IMR-90 (cell line): ENCODE measurements at regions not wholly inside any gene's neighbourhood (a gene's known extent, or its start where the extent isn't known, plus 50 kb on each side); places are given as distances from the start of the nearest gene placed in this dataset.
A peak's percentile ranks its signal among the peaks of the same experiment; 100 is the strongest.

Experiments
- ATAC-seq: fragments of 200-7000 bp; cut with Tn5 transposase; 2 replicates; pipeline ENCODE4 v1.9.1; 2020; ENCODE audit warnings: low read depth, mild to moderate bottlenecking, moderate library complexity
- BruUV-seq: library from RNA; stranded (reverse); fragments of 400-500 nt; replicated peaks from 2 replicates; lab custom pipeline; 2021; lab: Mats Ljungman, UMichigan
- CTCF ChIA-PET: fragments of 300-600 bp; formaldehyde crosslinking; extraction: SDS; loops from one replicate; lab custom pipeline; 2021; ENCODE audit warnings: antibody characterized with exemption; lab: Yijun Ruan, JAX
- POLR2A ChIA-PET: fragments of 300-600 bp; sonication (Branson Sonifier 250); formaldehyde crosslinking; loops from one replicate; lab custom pipeline; 2022; ENCODE audit warnings: antibody characterized with exemption; ENCODE audit not compliant: unreplicated experiment; lab: Charles Lee
- DNase-seq: peaks from one replicate; pipeline ENCODE4 v3.0.0; 2013
- H2AFZ ChIP-seq: replicated peaks from 2 replicates; pipeline ENCODE3; 2013; ENCODE audit warnings: low read length, mild to moderate bottlenecking; ENCODE audit not compliant: poor library complexity
- H2AK5ac ChIP-seq: 2 replicates; pipeline ENCODE4 v1.6.1; 2013; ENCODE audit warnings: low read depth, low read length, inconsistent platforms
- H2AK9ac ChIP-seq: replicated peaks from 2 replicates; pipeline ENCODE3; 2013; ENCODE audit warnings: mild to moderate bottlenecking, low read depth, low read length, moderate library complexity; ENCODE audit not compliant: poor library complexity
- H2BK120ac ChIP-seq: 2 replicates; pipeline ENCODE4 v1.6.1; 2013; ENCODE audit warnings: low read depth, low read length, inconsistent platforms
- H2BK15ac ChIP-seq: 3 replicates; pipeline ENCODE4 v1.6.1; 2013; ENCODE audit warnings: low read depth, low read length, inconsistent platforms
- H2BK20ac ChIP-seq: 2 replicates; pipeline ENCODE4 v1.6.1; 2013; ENCODE audit warnings: low read depth, mild to moderate bottlenecking, inconsistent platforms, low read length, moderate library complexity
- H2BK5ac ChIP-seq: 2 replicates; pipeline ENCODE4 v1.6.1; 2013; ENCODE audit warnings: mild to moderate bottlenecking, low read depth, low read length, inconsistent platforms; ENCODE audit not compliant: poor library complexity, severe bottlenecking
- H3K14ac ChIP-seq: replicated peaks from 2 replicates; pipeline ENCODE4 v1.6.1; 2013; ENCODE audit warnings: low read depth, low read length, inconsistent platforms
- H3K18ac ChIP-seq: 2 replicates; pipeline ENCODE4 v1.6.1; 2013; ENCODE audit warnings: low read depth, low read length, control low read depth
- H3K23ac ChIP-seq: 2 replicates; pipeline ENCODE4 v1.6.1; 2013; ENCODE audit warnings: low read depth, low read length, inconsistent platforms
- H3K27ac ChIP-seq: 2 replicates; pipeline ENCODE4 v1.5.1; 2013; ENCODE audit warnings: mild to moderate bottlenecking, control low read depth, low read length; ENCODE audit not compliant: insufficient read depth
- H3K27me3 ChIP-seq: 2 replicates; pipeline ENCODE4 v1.6.1; 2013; ENCODE audit warnings: low read length; ENCODE audit not compliant: control insufficient read depth, insufficient read depth
- H3K36me3 ChIP-seq: 2 replicates; pipeline ENCODE4 v1.6.1; 2013; ENCODE audit warnings: low read length, mixed read lengths; ENCODE audit not compliant: control insufficient read depth, insufficient read depth
- H3K4ac ChIP-seq: 2 replicates; pipeline ENCODE4 v1.6.1; 2013; ENCODE audit warnings: low read depth, low read length, inconsistent platforms
- H3K4me1 ChIP-seq: 2 replicates; pipeline ENCODE4 v1.6.1; 2013; ENCODE audit warnings: low read length, mixed read lengths; ENCODE audit not compliant: control insufficient read depth, insufficient read depth
- H3K4me2 ChIP-seq: 2 replicates; pipeline ENCODE4 v1.6.1; 2013; ENCODE audit warnings: low read depth, mild to moderate bottlenecking, control low read depth, low read length, moderate library complexity
- H3K4me3 ChIP-seq: 2 replicates; pipeline ENCODE4 v1.5.1; 2013; ENCODE audit warnings: low read depth, mild to moderate bottlenecking, control low read depth, low read length, moderate library complexity; ENCODE audit not compliant: insufficient read depth
- H3K56ac ChIP-seq: 2 replicates; pipeline ENCODE4 v1.6.1; 2013; ENCODE audit warnings: low read length, inconsistent platforms; ENCODE audit not compliant: insufficient read depth; ENCODE audit errors: extremely low read depth
- H3K79me1 ChIP-seq, 2 experiments: 2 replicates each; pipeline ENCODE4 v1.6.1; 2013; ENCODE audit warnings: low read length in 2 of 2, inconsistent platforms in 1 of 2, low read depth in 1 of 2
- H3K9ac ChIP-seq: 2 replicates; pipeline ENCODE4 v1.6.1; 2013; ENCODE audit warnings: low read depth, low read length, control low read depth
- H3K9me1 ChIP-seq: 2 replicates; pipeline ENCODE4 v1.6.1; 2013; ENCODE audit warnings: low read length, inconsistent platforms; ENCODE audit not compliant: insufficient read depth
- H3K9me3 ChIP-seq: 2 replicates; pipeline ENCODE4 v1.6.1; 2013; ENCODE audit warnings: low read length; ENCODE audit not compliant: control insufficient read depth, insufficient read depth
- H4K20me1 ChIP-seq: 2 replicates; pipeline ENCODE4 v1.6.1; 2013; ENCODE audit warnings: low read length, inconsistent platforms; ENCODE audit not compliant: insufficient read depth
- H4K5ac ChIP-seq: 2 replicates; pipeline ENCODE4 v1.6.1; 2013; ENCODE audit warnings: mild to moderate bottlenecking, low read depth, low read length, control low read depth
- H4K8ac ChIP-seq, 2 experiments: 2 replicates each; pipeline ENCODE4 v1.6.1; 2013; ENCODE audit warnings: low read depth in 2 of 2, low read length in 2 of 2, control low read depth in 1 of 2, inconsistent platforms in 1 of 2
- H4K91ac ChIP-seq: 2 replicates; pipeline ENCODE4 v1.6.1; 2013; ENCODE audit warnings: low read depth, low read length, inconsistent platforms; ENCODE audit not compliant: insufficient read depth
- BHLHE40 ChIP-seq: fragments of 150-350 bp; IDR thresholded peaks from 2 replicates; pipeline ENCODE4 v1.6.1; 2016; ENCODE audit warnings: mild to moderate bottlenecking, low read depth, low read length
- CEBPB ChIP-seq: IDR thresholded peaks from 2 replicates; pipeline ENCODE4 v1.6.1; 2012; ENCODE audit warnings: low read depth, low read length, improper control_type of control experiment
- CHD1 ChIP-seq: IDR thresholded peaks from 2 replicates; pipeline ENCODE4 v1.6.1; 2012; ENCODE audit warnings: low read depth, low read length, improper control_type of control experiment
- ELK1 ChIP-seq: fragments of 150-350 bp; IDR thresholded peaks from 2 replicates; pipeline ENCODE4 v1.6.1; 2016; ENCODE audit warnings: low read depth, mild to moderate bottlenecking, low read length, moderate library complexity, borderline replicate concordance
- FOS ChIP-seq: fragments of 150-350 bp; IDR thresholded peaks from 2 replicates; pipeline ENCODE4 v1.6.1; 2016; ENCODE audit warnings: low read depth, low read length
- MAFK ChIP-seq: IDR thresholded peaks from 2 replicates; pipeline ENCODE4 v1.6.1; 2012; ENCODE audit warnings: low read depth, low read length, improper control_type of control experiment
- MAZ ChIP-seq: IDR thresholded peaks from 2 replicates; pipeline ENCODE4 v1.6.1; 2012; ENCODE audit warnings: low read depth, mild to moderate bottlenecking, low read length, improper control_type of control experiment, moderate library complexity, borderline replicate concordance
- MXI1 ChIP-seq: IDR thresholded peaks from 2 replicates; pipeline ENCODE4 v1.6.1; 2012; ENCODE audit warnings: low read depth, mild to moderate bottlenecking, low read length, moderate library complexity, borderline replicate concordance
- NFE2L2 ChIP-seq: fragments of 150-350 bp; IDR thresholded peaks from 2 replicates; pipeline ENCODE4 v1.6.1; 2016; ENCODE audit warnings: low read depth, mild to moderate bottlenecking, low read length
- POLR2A ChIP-seq: IDR thresholded peaks from 2 replicates; pipeline ENCODE4 v1.6.1; 2012; ENCODE audit warnings: mild to moderate bottlenecking, low read depth, low read length
- RAD21 ChIP-seq: IDR thresholded peaks from 2 replicates; pipeline ENCODE4 v1.6.1; 2012; ENCODE audit warnings: low read length, improper control_type of control experiment
- RCOR1 ChIP-seq: IDR thresholded peaks from 2 replicates; pipeline ENCODE4 v1.6.1; 2012; ENCODE audit warnings: mild to moderate bottlenecking, low read length, improper control_type of control experiment; ENCODE audit not compliant: insufficient replicate concordance
- RFX5 ChIP-seq: IDR thresholded peaks from 2 replicates; pipeline ENCODE4 v1.8.0; 2012; ENCODE audit warnings: low read depth, mild to moderate bottlenecking, low read length, moderate library complexity
- SMC3 ChIP-seq: fragments of 150-350 bp; IDR thresholded peaks from 2 replicates; pipeline ENCODE4 v1.6.1; 2016; ENCODE audit warnings: low read depth, mild to moderate bottlenecking, antibody characterized with exemption, low read length, moderate library complexity
- WGBS, 2 experiments: methylation state at CpG; one replicate each; pipeline versions ENCODE4 v1.1.5 to v1.1.7; 2013; ENCODE audit warnings: missing lambda C conversion rate in 2 of 2; ENCODE audit not compliant: insufficient read length in 1 of 2; ENCODE audit errors: extremely low coverage in 2 of 2; 5-methylcytosine and 5-hydroxymethylcytosine counted together
- dilution Hi-C: fragments of 300-500 bp; cut with HindIII; formaldehyde crosslinking; loops from one replicate; pipeline ENCODE4 v1.14.3; 2018; ENCODE audit warnings: low sequenced_read_pairs; ENCODE audit not compliant: unreplicated experiment
- in situ Hi-C: fragments of 300-500 bp; cut with MboI; formaldehyde crosslinking; loops from 3 replicates; pipeline ENCODE4 v1.14.3; 2019; ENCODE audit warnings: low sequenced_read_pairs, inconsistent platforms, mixed read lengths
- intact Hi-C: fragments of 100-400 bp; cut with micrococcal nuclease; formaldehyde crosslinking; loops from 2 replicates; pipeline ENCODE4 v1.10.0; 2022
- TF ChIP-seq, protein P1 (sequence below): fragments of 150-350 bp; IDR thresholded peaks from 2 replicates; pipeline ENCODE4 v1.6.1; 2017; ENCODE audit warnings: mild to moderate bottlenecking, antibody characterized with exemption, low read length, low read depth
- TF ChIP-seq, protein P2 (sequence below): conservative IDR thresholded peaks from 2 replicates; pipeline ENCODE4 v1.5.1; 2012; ENCODE audit warnings: mild to moderate bottlenecking, low read depth, low read length, improper control_type of control experiment

DNA sequence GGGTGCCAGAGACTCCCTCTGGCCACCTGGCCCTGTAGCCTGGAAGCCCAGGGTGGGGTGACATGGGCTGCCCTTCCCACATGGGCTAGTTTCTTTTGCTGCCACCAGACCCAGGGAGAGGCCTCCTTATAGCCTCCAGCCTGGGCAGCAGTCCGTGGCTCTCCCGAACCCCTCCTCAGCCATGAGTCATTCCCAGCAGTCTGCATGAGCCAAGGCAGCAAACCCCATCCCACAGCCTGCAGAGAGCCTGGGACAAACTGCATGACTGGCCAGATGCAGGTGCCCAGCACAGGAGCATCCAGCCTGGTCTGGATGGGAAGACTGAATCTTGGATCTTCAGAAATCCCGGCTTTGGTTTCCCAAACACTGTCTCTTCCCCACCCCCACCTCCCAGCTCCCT is 75.7 kb downstream of the MRPL14 start:
- POLR2A ChIA-PET = no interaction called here
- Histone ChIP-seq H4K20me1 (no peaks in the 10 kb centered on the region), H4K91ac (peak overlapping the region; percentile 93), H3K4me2 (no peak overlapping the region), H2AK5ac (peak overlapping the region; percentile 97), H3K27ac (peak overlapping the region; percentile 84), H4K5ac (no peak overlapping the region; the same call in 1 of the 2 replicates), H3K79me1 (peaks cover 0 to 9% of the 10 kb centered on the region in 2 experiments; a peak in 1 of 4 replicates), H3K4me1 (peaks cover 56% of the 10 kb centered on the region), H3K9ac (peak overlapping the region; percentile 55; the same call in 1 of the 2 replicates), H3K9me1 (peaks cover 53% of the 10 kb centered on the region), H3K36me3 (no peaks in the 10 kb centered on the region), H3K9me3 (no peaks in the 10 kb centered on the region), H4K8ac (peak overlapping the region; percentile 85 to 90; a peak in 2 of 4 replicates), H3K18ac (no peak overlapping the region; the same call in 1 of the 2 replicates), H3K14ac (no peak overlapping the region; the same call in none of the 2 replicates), H3K27me3 (no peaks in the 10 kb centered on the region), H3K4ac (peak overlapping the region; percentile 92), H3K56ac (no peak overlapping the region), H3K4me3 (no peak overlapping the region), H2BK5ac (peak overlapping the region; percentile 73), H2BK15ac (no peak overlapping the region), H3K23ac (no peak overlapping the region), H2AK9ac (peak overlapping the region; percentile 33), H2AFZ (peak overlapping the region; percentile 82), H2BK20ac (peak overlapping the region; percentile 85; the same call in 1 of the 2 replicates), H2BK120ac (peak overlapping the region; percentile 89)
- TF ChIP-seq MAFK = no peak
- no peak for TF ChIP-seq POLR2A
- TF ChIP-seq, protein P1, sequence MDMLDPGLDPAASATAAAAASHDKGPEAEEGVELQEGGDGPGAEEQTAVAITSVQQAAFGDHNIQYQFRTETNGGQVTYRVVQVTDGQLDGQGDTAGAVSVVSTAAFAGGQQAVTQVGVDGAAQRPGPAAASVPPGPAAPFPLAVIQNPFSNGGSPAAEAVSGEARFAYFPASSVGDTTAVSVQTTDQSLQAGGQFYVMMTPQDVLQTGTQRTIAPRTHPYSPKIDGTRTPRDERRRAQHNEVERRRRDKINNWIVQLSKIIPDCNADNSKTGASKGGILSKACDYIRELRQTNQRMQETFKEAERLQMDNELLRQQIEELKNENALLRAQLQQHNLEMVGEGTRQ = no peak
- TF ChIP-seq BHLHE40 = 0 out of 2 replicates have a peak, but pooled peaks have one; percentile 22
- TF ChIP-seq MAZ = peak; percentile 73
- no peak for TF ChIP-seq CHD1
- TF ChIP-seq NFE2L2 = no peak
- peak; percentile 75; the same call in 1 of the 2 replicates for TF ChIP-seq FOS
- TF ChIP-seq CEBPB = no peak
- no peak for TF ChIP-seq RFX5
- no peak for TF ChIP-seq ELK1
- TF ChIP-seq MXI1 = no peak
- 0 out of 2 replicates have a peak, but pooled peaks have one; percentile 20 for TF ChIP-seq RAD21
- TF ChIP-seq, protein P2, sequence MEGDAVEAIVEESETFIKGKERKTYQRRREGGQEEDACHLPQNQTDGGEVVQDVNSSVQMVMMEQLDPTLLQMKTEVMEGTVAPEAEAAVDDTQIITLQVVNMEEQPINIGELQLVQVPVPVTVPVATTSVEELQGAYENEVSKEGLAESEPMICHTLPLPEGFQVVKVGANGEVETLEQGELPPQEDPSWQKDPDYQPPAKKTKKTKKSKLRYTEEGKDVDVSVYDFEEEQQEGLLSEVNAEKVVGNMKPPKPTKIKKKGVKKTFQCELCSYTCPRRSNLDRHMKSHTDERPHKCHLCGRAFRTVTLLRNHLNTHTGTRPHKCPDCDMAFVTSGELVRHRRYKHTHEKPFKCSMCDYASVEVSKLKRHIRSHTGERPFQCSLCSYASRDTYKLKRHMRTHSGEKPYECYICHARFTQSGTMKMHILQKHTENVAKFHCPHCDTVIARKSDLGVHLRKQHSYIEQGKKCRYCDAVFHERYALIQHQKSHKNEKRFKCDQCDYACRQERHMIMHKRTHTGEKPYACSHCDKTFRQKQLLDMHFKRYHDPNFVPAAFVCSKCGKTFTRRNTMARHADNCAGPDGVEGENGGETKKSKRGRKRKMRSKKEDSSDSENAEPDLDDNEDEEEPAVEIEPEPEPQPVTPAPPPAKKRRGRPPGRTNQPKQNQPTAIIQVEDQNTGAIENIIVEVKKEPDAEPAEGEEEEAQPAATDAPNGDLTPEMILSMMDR = no peak
- no peak for TF ChIP-seq RCOR1
- 0 out of 2 replicates have a peak, but pooled peaks have one; percentile 5 for TF ChIP-seq SMC3
- BruUV-seq = no TSS peak
- ATAC-seq (peak; percentile 80), DNase-seq (peak; percentile 90)
- dilution Hi-C loops = no loop called here
- in situ Hi-C loops = no loop called here
- CTCF ChIA-PET = no interaction called here
- WGBS, 2 experiments = no CpG with 5 or more reads among the region's 3 CpGs
- intact Hi-C loops = no loop called here
